Esophagus squamous epithelium (tissue), 4 donors: ENCODE measurements at regions not wholly inside any gene's neighbourhood (a gene's known extent, or its start where the extent isn't known, plus 50 kb on each side); places are given as distances from the start of the nearest gene placed in this dataset.
"Not testable (repeated sequence)": the region's sequence is repeated elsewhere in the genome, so short reads cannot be mapped to it uniquely, and the experiment has no call there.

Experiments used
- POLR2A ChIP-seq, 4 donors: fragments of 450-650 bp; IDR thresholded peaks; one replicate each; pipeline ENCODE4 v1.6.1; 2017; ENCODE audit warnings: antibody characterized with exemption in 4 of 4, mild to moderate bottlenecking in 4 of 4, moderate library complexity in 3 of 4
- TF ChIP-seq, protein P1 (sequence below), 6 experiments: fragments of 450-650 bp in 4 of 6; fragments of 200-600 bp in 2 of 6; sonication (generic) in 2 of 6; IDR thresholded peaks; one replicate each; pipeline ENCODE4 v1.5.1; 2016 to 2019; ENCODE audit warnings: antibody characterized with exemption in 6 of 6, mild to moderate bottlenecking in 4 of 6, moderate library complexity in 4 of 6

DNA sequence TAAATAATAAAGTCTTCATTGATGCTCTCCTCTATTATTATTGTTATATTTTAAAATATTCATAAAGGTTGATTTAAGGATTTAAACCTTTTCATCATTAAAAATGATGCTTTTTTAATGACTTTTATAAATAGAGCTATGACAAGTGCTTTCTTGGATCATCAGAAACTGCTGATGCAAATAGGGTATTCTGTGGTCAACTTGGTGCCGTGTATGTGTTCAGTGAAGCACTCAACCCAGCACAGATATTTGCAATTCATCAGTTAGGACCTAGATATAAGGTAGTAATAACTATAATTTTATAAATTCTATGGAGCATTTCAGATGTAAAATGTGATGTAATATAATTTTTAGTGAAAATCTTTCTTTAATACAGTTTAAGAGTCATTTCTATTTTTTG is 208.7 kb downstream of the CCDC74A start:
- TF ChIP-seq POLR2A (IDR thresholded peaks at IDR 0.05), result not testable (repeated sequence)
- TF ChIP-seq, protein P1, sequence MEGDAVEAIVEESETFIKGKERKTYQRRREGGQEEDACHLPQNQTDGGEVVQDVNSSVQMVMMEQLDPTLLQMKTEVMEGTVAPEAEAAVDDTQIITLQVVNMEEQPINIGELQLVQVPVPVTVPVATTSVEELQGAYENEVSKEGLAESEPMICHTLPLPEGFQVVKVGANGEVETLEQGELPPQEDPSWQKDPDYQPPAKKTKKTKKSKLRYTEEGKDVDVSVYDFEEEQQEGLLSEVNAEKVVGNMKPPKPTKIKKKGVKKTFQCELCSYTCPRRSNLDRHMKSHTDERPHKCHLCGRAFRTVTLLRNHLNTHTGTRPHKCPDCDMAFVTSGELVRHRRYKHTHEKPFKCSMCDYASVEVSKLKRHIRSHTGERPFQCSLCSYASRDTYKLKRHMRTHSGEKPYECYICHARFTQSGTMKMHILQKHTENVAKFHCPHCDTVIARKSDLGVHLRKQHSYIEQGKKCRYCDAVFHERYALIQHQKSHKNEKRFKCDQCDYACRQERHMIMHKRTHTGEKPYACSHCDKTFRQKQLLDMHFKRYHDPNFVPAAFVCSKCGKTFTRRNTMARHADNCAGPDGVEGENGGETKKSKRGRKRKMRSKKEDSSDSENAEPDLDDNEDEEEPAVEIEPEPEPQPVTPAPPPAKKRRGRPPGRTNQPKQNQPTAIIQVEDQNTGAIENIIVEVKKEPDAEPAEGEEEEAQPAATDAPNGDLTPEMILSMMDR (IDR thresholded peaks at IDR 0.05), result not testable (repeated sequence)
